HG03175 (cell line): ENCODE measurements at regions not wholly inside any gene's neighbourhood (a gene's known extent, or its start where the extent isn't known, plus 50 kb on each side); places are given as distances from the start of the nearest gene placed in this dataset.
"Not testable (repeated sequence)": the region's sequence is repeated elsewhere in the genome, so short reads cannot be mapped to it uniquely, and the experiment has no call there.

Source experiments
- ATAC-seq: cut with Tn5 transposase; IDR thresholded peaks from one replicate; pipeline ENCODE4 v1.9.1; 2021; ENCODE audit warnings: mild to moderate bottlenecking, moderate library complexity; ENCODE audit not compliant: unreplicated experiment

GRCh38 chr6:67882436-67883311, 752.4 kb upstream of the ADGRB3 start:
- ATAC-seq, result no peak

GRCh38 chr6:67881706-67882065, 753.4 kb upstream of the ADGRB3 start:
- ATAC-seq, result no peak

GRCh38 chr6:67880939-67881705, 754.0 kb upstream of the ADGRB3 start:
- no peak for ATAC-seq

- not testable (repeated sequence) for ATAC-seq
Measured at GRCh38 chr6:67880343-67880742, 754.7 kb upstream of the ADGRB3 start.

- ATAC-seq, result not testable (repeated sequence)
Measured at GRCh38 chr6:67879928-67880327, 755.2 kb upstream of the ADGRB3 start.

GRCh38 chr6:67879105-67879904, 755.8 kb upstream of the ADGRB3 start:
- not testable (repeated sequence) for ATAC-seq

GRCh38 chr6:67878216-67878615, 756.9 kb upstream of the ADGRB3 start:
- ATAC-seq, result not testable (repeated sequence)

GRCh38 chr6:67877288-67877687, 757.8 kb upstream of the ADGRB3 start:
- no peak for ATAC-seq

GRCh38 chr6:67875877-67876383, 759.2 kb upstream of the ADGRB3 start:
- no peak for ATAC-seq

GRCh38 chr6:67870321-67870720, 764.8 kb upstream of the ADGRB3 start:
- ATAC-seq, result no peak

- ATAC-seq, result no peak
Measured at GRCh38 chr6:67863346-67863745, 771.7 kb upstream of the ADGRB3 start.

GRCh38 chr6:67854098-67854497, 781.0 kb upstream of the ADGRB3 start:
- no peak for ATAC-seq

GRCh38 chr6:67839818-67840217, 795.3 kb upstream of the ADGRB3 start:
- ATAC-seq, result no peak

GRCh38 chr6:67825201-67825895, 809.7 kb upstream of the ADGRB3 start:
- no peak for ATAC-seq

GRCh38 chr6:67818322-67818721, 816.8 kb upstream of the ADGRB3 start:
- ATAC-seq, result no peak

GRCh38 chr6:67815623-67816022, 819.5 kb upstream of the ADGRB3 start:
- ATAC-seq, result no peak

GRCh38 chr6:67814262-67814661, 820.8 kb upstream of the ADGRB3 start:
- no peak for ATAC-seq

- ATAC-seq, result no peak
Measured at GRCh38 chr6:67812693-67813092, 822.4 kb upstream of the ADGRB3 start.

GRCh38 chr6:67812125-67812524, 823.0 kb upstream of the ADGRB3 start:
- ATAC-seq, result no peak

GRCh38 chr6:67811239-67812037, 823.6 kb upstream of the ADGRB3 start:
- no peak for ATAC-seq
